ENCODE measurements at regions not wholly inside any gene's neighbourhood (a gene's known extent, or its start where the extent isn't known, plus 50 kb on each side); places are given as distances from the start of the nearest gene placed in this dataset.
"Not testable (repeated sequence)": the region's sequence is repeated elsewhere in the genome, so short reads cannot be mapped to it uniquely, and the experiment has no call there.

DNA sequence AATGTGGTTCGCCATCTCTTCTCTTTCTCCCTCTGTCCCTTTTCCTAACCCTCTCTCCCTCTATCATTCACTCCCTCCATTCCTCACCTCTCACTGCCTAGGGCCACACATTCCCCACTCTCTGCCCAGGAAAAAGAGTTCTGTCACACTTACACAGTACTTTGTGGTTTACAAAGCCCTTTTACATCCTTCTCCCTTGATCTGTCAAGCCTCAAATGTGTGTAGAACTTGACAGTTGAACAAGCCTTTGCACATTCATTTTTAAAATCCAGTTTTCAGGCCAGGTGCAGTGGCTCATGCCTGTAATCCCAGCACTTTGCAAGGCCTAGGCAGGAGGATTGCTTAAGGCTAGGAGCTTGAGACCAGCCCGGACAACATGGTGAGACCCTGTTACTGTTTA, 156.3 kb downstream of the VSIG4 start:
- DNase-seq (ENCODE audit: low read depth, low spot score), result no peak

DNA sequence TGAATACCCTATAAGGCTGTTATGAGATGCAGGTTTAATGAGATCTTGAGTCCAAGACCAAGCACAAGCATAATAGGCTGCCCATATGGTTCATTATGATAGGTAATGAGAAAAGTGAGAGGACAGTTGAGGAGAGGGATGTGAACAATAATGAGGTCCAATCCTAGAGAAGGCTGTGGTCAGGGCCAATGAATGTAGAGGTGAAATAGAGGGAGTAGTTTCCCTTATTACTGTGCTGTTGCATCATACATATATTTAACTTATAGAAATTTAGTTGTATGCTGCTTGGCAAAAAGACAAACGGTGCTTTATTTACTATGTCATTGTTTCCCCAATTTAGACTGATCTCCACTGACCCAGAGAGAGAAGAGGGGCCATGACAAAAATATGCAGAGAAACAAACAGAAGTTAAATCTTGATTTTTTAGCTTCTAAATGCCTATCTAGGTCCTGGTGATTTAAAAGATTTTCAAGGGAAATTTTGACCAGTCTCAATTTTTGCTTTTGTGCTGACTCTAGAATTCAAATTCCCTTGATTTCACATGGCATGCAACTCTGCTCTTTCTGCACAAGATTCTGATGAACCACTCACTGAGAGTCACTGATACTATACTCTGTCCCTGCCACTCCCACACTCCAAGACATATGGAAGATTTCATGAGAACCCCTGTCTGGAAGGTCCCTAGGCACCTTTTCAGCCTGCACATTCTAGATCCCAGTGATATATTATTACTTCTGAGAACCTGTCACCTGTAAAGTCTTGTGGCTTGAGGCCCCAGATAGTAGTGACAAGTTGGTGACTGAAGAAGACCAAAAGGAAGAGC, 159.7 kb downstream of the VSIG4 start:
- no peak for DNase-seq (ENCODE audit: low read depth, low spot score)

DNA sequence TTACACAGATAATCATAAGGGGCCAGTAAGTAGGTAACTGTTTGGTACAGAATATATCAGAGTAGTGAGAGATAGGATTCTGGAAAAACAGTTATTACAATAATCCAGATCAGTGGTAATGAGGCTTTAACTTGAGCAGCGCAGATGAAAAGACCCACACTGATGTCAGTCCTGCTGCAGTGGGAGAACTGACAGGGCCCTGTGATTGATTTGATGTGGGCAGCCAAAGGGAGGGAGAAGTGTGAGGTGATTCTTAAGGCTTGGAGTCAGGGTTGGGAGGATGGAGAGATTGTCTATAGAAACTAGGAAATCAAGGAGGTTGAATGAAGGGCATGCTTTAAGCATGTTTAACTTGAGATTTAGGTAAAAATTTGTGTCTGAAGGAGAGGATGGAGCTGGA, 161.4 kb downstream of the VSIG4 start:
- DNase-seq (ENCODE audit: low read depth, low spot score), result no peak

DNA sequence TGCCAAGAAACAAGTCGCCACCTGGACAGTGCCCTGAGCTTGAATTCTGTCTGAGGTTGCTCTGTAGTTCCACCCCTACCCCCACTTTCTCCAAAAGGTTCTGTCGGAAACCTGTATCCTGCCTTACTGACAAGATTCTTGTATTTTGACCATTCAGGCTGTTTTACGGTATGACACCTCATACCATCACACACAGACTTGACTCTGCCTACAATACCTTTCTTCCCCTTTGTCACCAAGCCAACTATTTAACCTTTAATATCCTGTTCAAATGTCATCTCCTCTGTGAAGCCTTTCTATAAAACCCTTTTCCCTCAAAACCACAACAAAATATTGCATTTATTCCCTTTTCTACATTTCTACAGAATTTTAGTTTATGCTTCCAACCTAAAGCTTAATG, 161.9 kb downstream of the VSIG4 start:
- DNase-seq (ENCODE audit: low read depth, low spot score), result no peak

DNA sequence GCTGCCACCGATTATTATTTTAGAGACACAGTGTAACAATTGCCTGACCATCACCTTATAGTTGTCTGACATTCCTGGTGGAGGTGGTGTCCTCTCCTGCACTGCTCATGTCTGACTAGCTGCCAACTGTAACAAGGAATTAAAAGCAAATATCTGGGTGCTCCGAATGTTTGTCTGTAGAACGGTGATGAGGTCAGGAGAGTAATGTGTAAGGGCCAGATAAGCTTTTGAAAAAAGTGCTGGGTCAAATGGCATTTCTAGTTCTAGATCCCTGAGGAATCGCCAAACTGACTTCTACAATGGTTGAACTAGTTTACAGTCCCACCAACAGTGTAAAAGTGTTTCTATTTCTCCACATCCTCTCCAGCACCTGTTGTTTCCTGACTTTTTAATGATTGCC, 164.3 kb downstream of the VSIG4 start:
- not testable (repeated sequence) for DNase-seq (ENCODE audit: low read depth, low spot score)

DNA sequence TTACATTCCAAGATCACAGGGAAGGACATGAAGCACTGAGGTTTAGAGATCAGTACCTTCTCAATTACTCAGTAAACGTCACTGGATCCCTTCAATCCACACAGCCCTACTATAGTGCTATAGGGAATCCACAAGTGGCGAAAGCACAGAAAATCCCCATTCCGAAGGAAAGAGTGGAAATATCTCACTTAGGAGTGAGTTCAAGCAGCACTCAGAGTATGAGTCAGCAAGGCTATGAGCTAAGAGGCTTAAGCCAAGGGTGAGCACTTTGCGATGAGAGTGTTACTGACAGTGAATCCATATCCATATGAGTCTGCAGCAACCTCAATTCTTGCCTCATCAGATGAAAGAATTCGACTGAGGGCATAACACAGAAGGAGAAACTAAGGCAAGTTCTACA, 165.1 kb downstream of the VSIG4 start:
- DNase-seq (ENCODE audit: low read depth, low spot score), result no peak

DNA sequence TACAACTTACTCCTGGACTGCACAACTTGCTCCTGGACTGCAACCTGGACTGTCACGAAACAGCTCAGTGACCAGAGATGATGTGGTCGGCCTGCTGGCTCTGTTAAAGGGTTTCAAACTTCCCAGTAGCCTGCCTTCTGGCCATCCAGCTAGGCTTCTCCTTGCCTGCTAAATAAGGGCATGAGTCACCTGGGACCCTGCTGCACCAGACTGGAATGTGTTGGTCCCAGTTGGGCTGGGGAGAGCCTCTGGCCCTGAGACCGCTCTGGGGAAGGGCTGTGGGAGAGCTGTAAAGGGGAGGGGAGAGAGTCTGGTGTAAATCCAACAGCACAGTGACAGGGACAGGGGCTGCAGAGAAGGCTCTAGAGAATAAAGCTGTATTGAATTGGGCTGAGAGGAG, 165.8 kb downstream of the VSIG4 start:
- DNase-seq (ENCODE audit: low read depth, low spot score), result no peak

DNA sequence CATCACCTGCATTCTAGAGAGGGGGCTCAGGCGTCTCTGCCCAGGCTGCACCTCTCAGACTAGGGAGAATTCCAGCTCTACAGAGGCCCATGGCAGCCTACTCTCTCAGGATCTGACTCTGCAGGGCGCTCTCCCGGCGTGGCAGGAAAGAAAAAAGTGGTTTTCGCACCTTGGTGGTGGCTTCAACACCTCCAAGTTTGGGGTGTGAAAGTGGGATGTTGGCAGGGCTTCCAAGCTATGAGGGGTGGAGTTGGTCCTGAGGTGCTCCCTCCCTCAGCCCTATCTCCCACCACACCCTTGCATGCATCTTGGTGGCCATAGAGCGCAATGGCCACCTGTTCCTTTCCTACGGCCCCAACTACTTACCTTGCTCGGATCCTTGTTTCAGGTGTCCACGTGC, 166.5 kb downstream of the VSIG4 start:
- DNase-seq (ENCODE audit: low read depth, low spot score), result no peak

DNA sequence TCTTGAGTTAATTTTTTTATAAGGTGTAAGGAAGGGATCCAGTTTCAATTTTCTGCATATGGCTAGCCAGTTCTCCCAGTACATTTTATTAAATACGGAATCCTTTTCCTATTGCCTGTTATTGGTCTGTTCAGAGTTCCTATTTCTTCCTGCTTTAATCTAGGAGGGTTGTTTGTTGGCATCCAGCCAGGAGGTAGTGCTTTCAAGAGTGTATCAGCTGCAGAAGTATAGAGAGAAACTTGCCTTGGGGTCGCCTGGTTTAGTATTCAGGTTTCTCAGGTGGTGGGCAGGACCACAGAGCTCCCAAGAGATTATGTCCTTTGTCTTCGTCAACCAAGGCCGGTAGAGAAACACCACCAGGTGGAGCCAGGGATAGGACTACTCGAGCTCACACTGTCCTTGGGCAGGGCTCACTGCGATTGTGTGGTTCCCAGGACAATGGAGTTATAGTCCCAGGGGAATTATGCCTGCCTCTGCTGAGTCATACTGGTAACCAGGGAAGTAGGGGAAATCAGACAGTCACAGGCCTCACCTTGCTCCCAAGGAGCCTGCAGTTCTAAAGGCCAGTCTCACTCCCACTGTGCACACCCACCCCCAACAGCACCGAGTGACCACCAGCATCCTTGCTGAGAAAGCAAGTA, 168.1 kb downstream of the VSIG4 start:
- DNase-seq (ENCODE audit: low read depth, low spot score), result no peak

DNA sequence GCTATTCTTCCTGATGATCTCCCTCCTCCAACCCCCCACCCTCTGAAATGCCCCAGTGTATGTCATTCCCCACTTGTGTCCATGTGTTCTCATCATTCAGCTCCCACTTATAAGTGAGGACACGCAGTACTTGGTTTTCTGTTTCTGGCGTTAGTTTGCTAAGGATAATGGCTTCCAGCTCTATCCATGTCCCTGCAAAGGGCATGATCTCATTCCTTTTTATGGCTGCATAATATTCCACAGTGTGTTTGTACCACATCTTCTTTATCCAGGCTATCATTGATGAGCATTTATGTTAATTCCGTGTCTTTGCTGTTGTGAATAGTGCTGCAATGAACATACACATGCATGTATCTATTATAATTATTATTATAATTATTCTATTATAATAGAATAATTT, 169.3 kb downstream of the VSIG4 start:
- DNase-seq (ENCODE audit: low read depth, low spot score), result not testable (repeated sequence)

DNA sequence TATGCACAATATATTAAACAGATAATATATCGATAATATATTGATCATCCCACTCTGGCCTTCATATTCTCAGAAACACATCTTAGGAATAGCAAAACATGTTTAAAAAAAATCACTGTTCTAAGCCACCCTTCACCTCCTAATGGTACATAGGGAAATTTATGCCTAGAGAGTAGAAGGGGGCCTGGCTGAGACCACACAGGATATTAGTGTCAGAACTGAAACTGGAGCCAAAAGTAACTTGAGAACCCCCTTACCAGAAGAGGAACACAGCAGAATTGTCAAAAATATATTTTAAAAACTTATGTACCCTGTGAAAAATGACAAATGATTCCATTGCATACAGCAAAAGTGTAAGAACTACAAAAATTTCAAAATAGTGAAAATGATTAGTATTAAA, 173.1 kb downstream of the VSIG4 start:
- no peak for DNase-seq (ENCODE audit: low read depth, low spot score)

DNA sequence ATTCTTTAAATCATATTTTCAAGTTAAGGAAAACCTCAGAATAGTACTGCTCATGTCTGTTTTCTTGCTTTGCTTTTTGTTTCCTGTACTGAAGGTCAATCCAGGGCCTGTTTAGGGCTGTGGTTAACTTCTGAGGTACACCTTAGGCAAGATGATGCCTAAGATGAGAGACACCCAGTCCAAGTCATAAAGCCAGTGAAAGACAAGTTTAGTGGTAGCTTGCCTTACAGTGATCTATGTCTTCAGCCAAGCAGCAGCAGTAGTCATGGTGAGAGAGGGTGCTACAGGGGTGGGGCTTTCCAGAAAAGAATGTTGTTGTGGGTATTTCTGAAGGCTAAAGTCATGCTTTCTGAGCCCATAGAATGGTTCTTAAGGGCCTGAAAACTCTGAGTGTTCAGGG, 173.7 kb downstream of the VSIG4 start:
- no peak for DNase-seq (ENCODE audit: low read depth, low spot score)

DNA sequence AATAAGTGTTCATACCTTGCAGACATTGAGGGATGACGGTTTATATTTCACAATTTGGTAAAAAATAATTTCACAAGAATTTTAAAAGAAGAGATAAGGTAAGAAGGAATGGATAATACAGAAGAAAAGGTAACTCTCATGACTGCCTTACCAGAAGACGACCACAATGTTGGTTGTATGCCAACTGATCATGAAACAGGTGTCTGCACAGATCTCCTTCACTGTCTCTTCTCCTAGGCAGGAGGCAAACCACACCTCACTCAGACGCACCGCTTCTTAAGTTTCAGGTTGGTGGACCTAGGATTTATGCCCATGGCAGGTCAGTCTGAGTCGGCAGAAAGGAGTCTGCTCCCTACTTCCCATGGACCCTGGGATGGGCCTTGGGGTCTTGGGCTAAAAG, 177.2 kb downstream of the VSIG4 start:
- DNase-seq (ENCODE audit: low read depth, low spot score), result no peak

DNA sequence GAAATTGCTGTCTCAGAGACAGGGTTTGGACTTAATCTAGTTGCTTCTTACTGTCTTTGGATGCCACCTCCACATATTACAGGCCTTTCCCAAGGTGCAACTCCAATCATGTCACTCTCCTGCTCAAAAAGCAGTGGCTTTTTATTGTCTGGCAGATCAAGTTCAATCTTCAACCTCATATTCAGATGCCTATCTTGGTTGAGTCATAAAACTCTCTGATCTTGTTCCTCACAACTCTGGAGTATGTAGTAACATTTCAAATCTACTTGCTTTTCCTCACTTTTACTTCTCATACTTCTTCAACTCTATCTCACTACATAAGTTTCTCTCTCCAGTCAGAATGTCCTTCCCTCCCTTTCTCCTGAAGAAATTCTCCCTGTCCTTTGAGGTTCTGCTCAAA, 180.6 kb downstream of the VSIG4 start:
- no peak for DNase-seq (ENCODE audit: low read depth, low spot score)

DNA sequence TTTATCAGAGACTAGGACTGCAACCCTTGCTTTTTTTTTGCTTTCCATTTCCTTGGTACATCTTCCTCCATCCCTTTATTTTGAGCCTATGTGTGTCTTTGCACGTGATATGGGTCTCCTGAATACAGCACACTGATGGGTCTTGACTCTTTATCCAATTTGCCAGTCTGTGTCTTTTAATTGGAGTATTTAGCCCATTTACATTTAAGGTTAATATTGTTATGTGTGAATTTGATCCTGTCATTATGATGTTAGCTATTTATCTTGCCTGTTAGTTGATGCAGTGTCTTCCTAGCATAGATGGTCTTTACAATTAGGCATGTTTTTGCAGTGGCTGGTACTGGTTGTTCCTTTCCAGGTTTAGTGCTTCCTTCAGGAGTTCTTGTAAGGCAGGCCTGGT, 185.4 kb downstream of the VSIG4 start:
- not testable (repeated sequence) for DNase-seq (ENCODE audit: low read depth, low spot score)

DNA sequence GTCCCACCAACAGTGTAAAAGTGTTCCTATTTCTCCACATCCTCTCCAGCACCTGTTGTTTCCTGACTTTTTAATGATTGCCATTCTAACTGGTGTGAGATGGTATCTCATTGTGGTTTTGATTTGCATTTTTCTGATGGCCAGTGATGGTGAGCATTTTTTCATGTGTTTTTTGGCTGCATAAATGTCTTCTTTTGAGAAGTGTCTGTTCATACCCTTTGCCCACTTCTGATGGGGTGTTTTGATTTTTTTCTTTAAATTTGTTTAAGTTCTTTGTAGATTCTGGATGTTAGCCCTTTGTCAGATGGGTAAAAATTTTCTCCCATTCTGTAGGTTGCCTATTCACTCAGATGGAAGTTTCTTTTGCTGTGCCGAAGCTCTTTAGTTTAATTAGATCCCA, 183.9 kb downstream of the MSN start:
- not testable (repeated sequence) for DNase-seq (ENCODE audit: low read depth, low spot score)

DNA sequence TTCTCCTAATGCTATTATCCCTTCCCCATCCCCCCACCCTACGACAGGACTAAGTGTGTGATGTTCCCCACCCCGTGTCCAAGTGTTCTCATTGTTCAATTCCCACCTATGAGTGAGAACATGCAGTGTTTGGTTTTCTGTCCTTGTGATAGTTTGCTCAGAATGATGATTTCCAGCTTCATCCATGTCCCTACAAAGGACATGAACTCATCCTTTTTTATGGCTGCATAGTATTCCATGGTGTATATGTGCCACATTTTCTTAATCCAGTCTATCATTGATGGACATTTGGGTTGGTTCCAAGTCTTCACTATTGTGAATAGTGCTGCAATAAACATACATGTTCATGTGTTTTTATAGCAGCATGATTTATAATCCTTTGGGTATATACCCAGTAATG, 183.4 kb downstream of the MSN start:
- not testable (repeated sequence) for DNase-seq (ENCODE audit: low read depth, low spot score)

DNA sequence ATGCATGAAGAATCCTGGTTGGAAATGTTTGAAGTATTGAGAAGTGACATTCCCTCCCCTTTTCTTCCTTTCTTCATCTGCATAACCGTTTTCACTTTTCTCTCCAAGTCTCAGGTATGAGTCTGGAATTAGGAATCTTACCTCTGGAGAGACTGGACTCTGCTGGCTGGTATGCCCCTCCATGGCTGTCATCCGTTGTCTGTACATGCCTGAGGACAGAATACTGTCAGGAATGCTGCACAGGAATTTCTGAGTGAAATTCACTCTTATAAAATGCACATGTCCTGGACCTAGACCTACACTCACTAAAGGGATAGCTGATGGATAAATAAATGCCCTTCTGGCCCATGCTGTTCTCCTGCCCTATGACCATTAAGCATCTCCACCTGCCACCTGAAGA, 179.5 kb downstream of the MSN start:
- no peak for DNase-seq (ENCODE audit: low read depth, low spot score)

DNA sequence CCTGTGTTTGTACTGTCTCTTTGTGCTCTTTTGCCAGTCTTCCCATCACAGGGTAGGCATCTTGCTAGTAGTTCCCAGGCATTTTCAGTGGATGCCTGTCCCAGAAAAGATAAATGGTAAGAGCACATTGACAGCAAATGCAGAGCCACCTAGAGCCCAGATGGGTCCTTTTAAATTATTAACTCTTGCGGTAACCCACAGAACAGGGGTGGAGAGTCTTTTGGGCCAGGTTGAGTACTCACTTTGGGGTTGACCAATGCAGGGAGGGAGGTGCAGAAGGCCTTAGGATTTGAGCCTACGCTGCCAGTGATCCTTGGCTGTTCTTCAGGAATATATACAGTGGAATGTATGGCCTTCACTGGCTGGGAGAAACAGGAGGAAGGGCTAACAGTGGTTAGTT, 173.8 kb downstream of the MSN start:
- DNase-seq (ENCODE audit: low read depth, low spot score), result no peak

DNA sequence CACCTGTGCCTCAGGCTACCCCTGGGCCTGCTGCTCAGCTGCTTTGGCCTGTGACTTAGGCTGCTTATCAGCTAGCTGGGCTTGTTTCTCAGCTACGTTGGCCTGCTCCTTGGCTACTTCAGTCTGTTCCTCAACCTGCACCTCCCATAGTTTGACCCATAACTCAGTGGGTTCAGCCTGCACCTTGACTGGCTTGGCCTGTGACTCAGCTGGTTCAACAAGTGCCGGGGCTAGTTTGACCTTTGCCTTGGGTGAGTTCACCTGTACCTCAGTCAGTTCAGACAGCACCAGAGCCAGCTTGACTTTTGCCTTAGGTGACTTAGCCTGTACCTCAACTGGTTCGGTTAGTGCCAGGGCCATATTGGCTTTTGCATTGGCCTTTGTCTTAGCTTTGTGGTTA, 171.2 kb downstream of the MSN start:
- no peak for DNase-seq (ENCODE audit: low read depth, low spot score)

DNA sequence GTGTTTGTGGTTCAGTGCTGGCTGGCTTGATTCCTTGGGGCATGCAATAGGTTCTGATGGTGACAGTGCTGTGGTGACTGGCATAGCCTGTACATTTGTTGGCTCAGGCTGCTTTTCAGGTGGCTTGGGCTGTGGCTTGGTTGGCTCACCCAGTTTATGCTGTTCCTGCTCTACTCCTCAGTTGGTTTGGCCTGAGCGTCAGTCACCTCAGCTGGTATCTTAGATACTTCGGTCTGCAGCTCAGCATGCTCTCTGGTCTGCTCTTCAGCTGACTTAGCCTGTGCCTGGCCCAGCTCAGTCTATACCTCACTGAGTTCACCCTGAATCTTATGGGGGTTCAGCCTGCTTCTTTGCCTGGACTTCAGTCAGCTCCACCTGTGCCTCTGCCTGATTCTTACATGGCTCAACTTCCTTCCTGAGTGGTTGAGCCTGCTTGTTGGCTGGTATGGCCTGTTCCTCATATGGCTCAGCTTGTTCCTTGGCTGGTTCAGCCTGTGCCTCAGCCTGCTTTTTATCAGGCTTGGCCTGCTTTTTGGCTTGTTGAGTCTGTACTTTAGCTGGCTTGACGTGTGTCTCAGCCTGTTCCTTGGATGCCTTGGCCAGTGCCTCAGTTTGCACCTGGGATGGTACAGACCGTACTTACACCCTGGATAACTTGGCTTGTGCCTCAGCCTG, 170.6 kb downstream of the MSN start:
- no peak for DNase-seq (ENCODE audit: low read depth, low spot score)

DNA sequence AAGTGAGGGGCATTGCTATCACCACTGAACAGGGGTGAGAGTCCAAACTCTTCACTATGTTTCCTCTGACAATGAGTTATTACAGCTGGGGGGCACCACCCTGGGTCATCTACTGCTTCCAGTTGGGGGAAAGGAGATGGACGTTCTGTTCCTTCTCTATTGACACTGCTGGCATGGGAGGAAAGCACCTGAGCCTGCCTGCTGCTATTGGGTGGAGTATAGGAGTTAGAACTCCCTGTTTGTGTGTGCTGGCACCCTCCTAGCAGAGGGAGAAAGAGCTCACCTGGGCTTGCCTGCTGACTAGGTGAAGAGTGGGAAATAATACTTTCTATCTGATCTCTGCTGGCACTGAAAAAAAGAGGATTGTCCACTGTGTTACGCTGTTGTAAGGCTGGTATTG, 163.8 kb downstream of the MSN start:
- DNase-seq (ENCODE audit: low read depth, low spot score), result no peak

DNA sequence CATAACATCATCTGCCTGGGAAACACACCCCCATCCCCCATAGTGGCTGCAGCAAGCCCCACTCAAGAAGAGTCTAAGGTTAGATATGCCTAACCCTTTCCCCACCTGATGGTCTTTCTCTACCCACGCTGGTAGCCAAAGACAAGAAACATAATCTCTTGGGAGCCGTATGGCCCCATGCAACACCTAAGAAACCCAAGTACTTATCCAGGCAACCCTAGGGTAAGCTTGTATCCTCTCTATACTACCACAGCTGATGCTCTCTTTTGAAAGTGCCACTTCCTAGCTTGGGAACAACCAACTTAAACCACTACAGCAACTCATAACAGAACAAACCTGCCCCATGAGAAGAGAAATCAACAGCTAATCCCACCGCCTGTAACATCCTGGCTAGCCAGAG, 161.1 kb downstream of the MSN start:
- no peak for DNase-seq (ENCODE audit: low read depth, low spot score)

All from activated naive CD8-positive, alpha-beta T cell treated with anti-CD3 and anti-CD28 coated beads, Interleukin-2, amount 50 U/mL, for 16 hours (primary cell).